HepG2 (cell line): ENCODE measurements at regions not wholly inside any gene's neighbourhood (a gene's known extent, or its start where the extent isn't known, plus 50 kb on each side); places are given as distances from the start of the nearest gene placed in this dataset.

Experiments used
- CREM ChIP-seq, 2 experiments: sonication (generic) in 1 of 2; formaldehyde crosslinking in 1 of 2; IDR thresholded peaks; 2 replicates each; pipeline versions ENCODE4 v1.4.0 to v1.6.1; 2016 to 2020; ENCODE audit warnings: antibody characterized with exemption in 1 of 2, mild to moderate bottlenecking in 1 of 2, missing genetic modification reagents in 1 of 2
- ETV5 ChIP-seq: IDR thresholded peaks from 2 replicates; pipeline ENCODE4 v1.6.1; 2018; ENCODE audit warnings: missing biosample characterization, missing genetic modification reagents, inconsistent platforms, borderline replicate concordance
- HDAC6 ChIP-seq: fragments of 200-600 bp; sonication (generic); IDR thresholded peaks from 2 replicates; pipeline ENCODE4 v1.7.0; 2017; ENCODE audit warnings: mild to moderate bottlenecking, antibody characterized with exemption, low read length, low read depth
- HMG20A ChIP-seq: IDR thresholded peaks from 2 replicates; pipeline ENCODE4 v1.6.1; 2016; ENCODE audit warnings: borderline replicate concordance
- JUN ChIP-seq: sonication (generic); formaldehyde crosslinking; IDR thresholded peaks from 2 replicates; pipeline ENCODE4 v1.4.0; 2020; ENCODE audit warnings: mild to moderate bottlenecking, missing genetic modification reagents
- JUNB ChIP-seq: sonication (generic); formaldehyde crosslinking; IDR thresholded peaks from 2 replicates; pipeline ENCODE4 v1.8.0; 2022; ENCODE audit warnings: missing genetic modification reagents, mild to moderate bottlenecking, borderline replicate concordance
- KDM2A ChIP-seq: sonication (generic); formaldehyde crosslinking; IDR thresholded peaks from 2 replicates; pipeline ENCODE4 v1.4.0; 2020; ENCODE audit warnings: low read depth, missing genetic modification reagents, borderline replicate concordance
- SAP130 ChIP-seq: IDR thresholded peaks from 2 replicates; pipeline ENCODE4 v1.6.1; 2016; ENCODE audit warnings: low read depth
- ZSCAN29 ChIP-seq: sonication (generic); formaldehyde crosslinking; conservative IDR thresholded peaks from 2 replicates; pipeline ENCODE4 v1.4.0; 2020; ENCODE audit warnings: mild to moderate bottlenecking, missing genetic modification reagents
- TF ChIP-seq, protein P1 (sequence below): fragments of 450-650 bp; IDR thresholded peaks from 2 replicates; pipeline ENCODE4 v1.6.1; 2016
- TF ChIP-seq, protein P2 (sequence below): IDR thresholded peaks from 2 replicates; pipeline ENCODE4 v1.4.0; 2020; ENCODE audit warnings: mild to moderate bottlenecking, missing genetic modification reagents
- TF ChIP-seq, protein P3 (sequence below): sonication (generic); IDR thresholded peaks from 2 replicates; pipeline ENCODE4 v1.6.1; 2016; ENCODE audit warnings: low read depth, borderline replicate concordance

DNA sequence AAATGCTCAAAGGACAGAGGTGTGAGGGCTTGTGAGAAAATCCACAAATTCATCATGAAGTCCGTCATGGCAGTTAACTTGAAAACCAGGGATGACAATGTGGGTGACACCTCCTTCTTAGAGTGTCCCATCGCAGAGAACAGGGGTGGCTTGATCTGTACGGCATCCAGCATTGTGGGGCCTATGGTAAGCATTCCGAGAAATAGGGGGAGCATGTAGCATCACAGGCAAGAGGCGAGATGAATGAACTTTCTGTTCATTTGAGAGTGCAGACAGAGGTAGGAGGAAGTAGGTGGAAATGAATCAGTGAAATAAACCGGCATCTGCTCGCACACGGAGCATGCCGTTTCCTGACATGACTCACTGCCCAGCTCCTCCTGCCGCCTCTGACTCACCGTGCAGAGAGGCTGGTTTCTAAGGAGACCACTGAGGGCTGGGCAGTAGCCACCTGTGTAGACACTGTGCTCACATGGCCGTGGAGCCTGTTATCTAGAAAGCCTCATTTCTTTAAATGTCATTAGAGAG lies 339.0 kb downstream of the RFC3 start (continued):
- TF ChIP-seq, protein P1, sequence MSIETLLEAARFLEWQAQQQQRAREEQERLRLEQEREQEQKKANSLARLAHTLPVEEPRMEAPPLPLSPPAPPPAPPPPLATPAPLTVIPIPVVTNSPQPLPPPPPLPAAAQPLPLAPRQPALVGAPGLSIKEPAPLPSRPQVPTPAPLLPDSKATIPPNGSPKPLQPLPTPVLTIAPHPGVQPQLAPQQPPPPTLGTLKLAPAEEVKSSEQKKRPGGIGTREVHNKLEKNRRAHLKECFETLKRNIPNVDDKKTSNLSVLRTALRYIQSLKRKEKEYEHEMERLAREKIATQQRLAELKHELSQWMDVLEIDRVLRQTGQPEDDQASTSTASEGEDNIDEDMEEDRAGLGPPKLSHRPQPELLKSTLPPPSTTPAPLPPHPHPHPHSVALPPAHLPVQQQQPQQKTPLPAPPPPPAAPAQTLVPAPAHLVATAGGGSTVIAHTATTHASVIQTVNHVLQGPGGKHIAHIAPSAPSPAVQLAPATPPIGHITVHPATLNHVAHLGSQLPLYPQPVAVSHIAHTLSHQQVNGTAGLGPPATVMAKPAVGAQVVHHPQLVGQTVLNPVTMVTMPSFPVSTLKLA, result 0 out of 2 replicates have a peak, but pooled peaks have one; percentile 8
- TF ChIP-seq, protein P2, sequence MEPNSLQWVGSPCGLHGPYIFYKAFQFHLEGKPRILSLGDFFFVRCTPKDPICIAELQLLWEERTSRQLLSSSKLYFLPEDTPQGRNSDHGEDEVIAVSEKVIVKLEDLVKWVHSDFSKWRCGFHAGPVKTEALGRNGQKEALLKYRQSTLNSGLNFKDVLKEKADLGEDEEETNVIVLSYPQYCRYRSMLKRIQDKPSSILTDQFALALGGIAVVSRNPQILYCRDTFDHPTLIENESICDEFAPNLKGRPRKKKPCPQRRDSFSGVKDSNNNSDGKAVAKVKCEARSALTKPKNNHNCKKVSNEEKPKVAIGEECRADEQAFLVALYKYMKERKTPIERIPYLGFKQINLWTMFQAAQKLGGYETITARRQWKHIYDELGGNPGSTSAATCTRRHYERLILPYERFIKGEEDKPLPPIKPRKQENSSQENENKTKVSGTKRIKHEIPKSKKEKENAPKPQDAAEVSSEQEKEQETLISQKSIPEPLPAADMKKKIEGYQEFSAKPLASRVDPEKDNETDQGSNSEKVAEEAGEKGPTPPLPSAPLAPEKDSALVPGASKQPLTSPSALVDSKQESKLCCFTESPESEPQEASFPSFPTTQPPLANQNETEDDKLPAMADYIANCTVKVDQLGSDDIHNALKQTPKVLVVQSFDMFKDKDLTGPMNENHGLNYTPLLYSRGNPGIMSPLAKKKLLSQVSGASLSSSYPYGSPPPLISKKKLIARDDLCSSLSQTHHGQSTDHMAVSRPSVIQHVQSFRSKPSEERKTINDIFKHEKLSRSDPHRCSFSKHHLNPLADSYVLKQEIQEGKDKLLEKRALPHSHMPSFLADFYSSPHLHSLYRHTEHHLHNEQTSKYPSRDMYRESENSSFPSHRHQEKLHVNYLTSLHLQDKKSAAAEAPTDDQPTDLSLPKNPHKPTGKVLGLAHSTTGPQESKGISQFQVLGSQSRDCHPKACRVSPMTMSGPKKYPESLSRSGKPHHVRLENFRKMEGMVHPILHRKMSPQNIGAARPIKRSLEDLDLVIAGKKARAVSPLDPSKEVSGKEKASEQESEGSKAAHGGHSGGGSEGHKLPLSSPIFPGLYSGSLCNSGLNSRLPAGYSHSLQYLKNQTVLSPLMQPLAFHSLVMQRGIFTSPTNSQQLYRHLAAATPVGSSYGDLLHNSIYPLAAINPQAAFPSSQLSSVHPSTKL (CRISPR knock-in tag), result peak; percentile 29; the same call in 1 of the 2 replicates
- TF ChIP-seq HDAC6 (no peak), ZSCAN29 (CRISPR knock-in tag) (0 out of 2 replicates have a peak, but pooled peaks have one; percentile 41), ETV5 (CRISPR knock-in tag) (peak; percentile 46; the same call in 1 of the 2 replicates), SAP130 (CRISPR knock-in tag) (peak; percentile 74), KDM2A (CRISPR knock-in tag) (peak; percentile 29; the same call in 1 of the 2 replicates), JUN (CRISPR knock-in tag) (0 out of 2 replicates have a peak, but pooled peaks have one; percentile 34), JUNB (CRISPR knock-in tag) (no peak), CREM (IDR thresholded peaks at IDR 0.05) (no peak), CREM (CRISPR knock-in tag; IDR thresholded peaks at IDR 0.05) (no peak), HMG20A (CRISPR knock-in tag) (no peak; the same call in 1 of the 2 replicates)
- TF ChIP-seq, protein P3, sequence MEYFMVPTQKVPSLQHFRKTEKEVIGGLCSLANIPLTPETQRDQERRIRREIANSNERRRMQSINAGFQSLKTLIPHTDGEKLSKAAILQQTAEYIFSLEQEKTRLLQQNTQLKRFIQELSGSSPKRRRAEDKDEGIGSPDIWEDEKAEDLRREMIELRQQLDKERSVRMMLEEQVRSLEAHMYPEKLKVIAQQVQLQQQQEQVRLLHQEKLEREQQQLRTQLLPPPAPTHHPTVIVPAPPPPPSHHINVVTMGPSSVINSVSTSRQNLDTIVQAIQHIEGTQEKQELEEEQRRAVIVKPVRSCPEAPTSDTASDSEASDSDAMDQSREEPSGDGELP, result peak; percentile 22; the same call in 1 of the 2 replicates
